HL-60 (cell line): ENCODE measurements at regions not wholly inside any gene's neighbourhood (a gene's known extent, or its start where the extent isn't known, plus 50 kb on each side); places are given as distances from the start of the nearest gene placed in this dataset.

Source experiments
- DNase-seq, 2 experiments: peaks; one replicate each; pipeline ENCODE4 v3.0.0-alpha.2; 2010 to 2020; ENCODE audit warnings: low read depth in 1 of 2, low spot score in 1 of 2
- H3K27ac ChIP-seq: fragments of 250-450 bp; sonication (Bioruptor Pico); replicated peaks from 2 replicates; pipeline ENCODE4 v1.5.1; 2020; ENCODE audit warnings: mild to moderate bottlenecking, moderate library complexity
- H3K27me3 ChIP-seq: fragments of 250-450 bp; sonication (Bioruptor Pico); 2 replicates; pipeline ENCODE4 v1.5.1; 2021; ENCODE audit warnings: mild to moderate bottlenecking, moderate library complexity; ENCODE audit not compliant: insufficient read depth, poor library complexity, severe bottlenecking
- H3K4me3 ChIP-seq: replicated peaks from 2 replicates; pipeline ENCODE4 v1.5.1; 2011; ENCODE audit warnings: mild to moderate bottlenecking, control low read depth, low read length; ENCODE audit not compliant: insufficient read depth
- GABPA ChIP-seq: IDR thresholded peaks from 2 replicates; pipeline ENCODE4 v1.6.1; 2012; ENCODE audit warnings: low read depth
- POLR2AphosphoS5 ChIP-seq: IDR thresholded peaks from 2 replicates; pipeline ENCODE4 v1.6.1; 2012; ENCODE audit warnings: low read depth
- SPI1 ChIP-seq: IDR thresholded peaks from 2 replicates; pipeline ENCODE4 v1.6.1; 2012; ENCODE audit warnings: low read depth, mild to moderate bottlenecking, borderline replicate concordance
- TF ChIP-seq, protein P1 (sequence below): IDR thresholded peaks from one replicate; pipeline ENCODE4 v1.5.1; 2011; ENCODE audit warnings: low read length, control low read depth, inconsistent platforms; ENCODE audit not compliant: insufficient read depth
- TF ChIP-seq, protein P2 (sequence below): IDR thresholded peaks from 2 replicates; pipeline ENCODE4 v1.6.1; 2012; ENCODE audit warnings: low read depth; ENCODE audit not compliant: insufficient replicate concordance

DNA sequence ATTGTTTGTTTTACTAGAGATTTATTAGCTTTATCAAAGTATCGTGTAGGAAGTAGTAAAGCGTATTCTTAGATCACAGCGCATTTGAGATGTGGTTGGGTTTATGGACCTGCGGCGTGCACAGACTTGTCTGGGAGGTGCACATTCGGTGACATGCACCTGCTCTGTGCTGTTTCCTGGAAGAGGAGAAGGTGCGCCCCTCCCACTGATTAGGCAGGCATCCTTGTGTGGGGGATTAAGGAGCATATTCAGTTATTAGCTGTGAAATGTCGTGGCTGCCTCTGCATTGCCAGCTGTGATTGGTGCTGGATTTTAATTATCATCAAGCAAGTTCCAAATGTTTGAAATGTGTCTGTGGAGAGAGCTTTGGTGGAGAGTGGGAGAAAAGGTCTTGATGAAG, 903.8 kb upstream of the RBFOX1 start:
- no peak overlapping the region for H3K4me3 ChIP-seq
- no peaks in the 10 kb centered on the region for H3K27me3 ChIP-seq
- H3K27ac ChIP-seq, result no peak overlapping the region
- no peak for DNase-seq
- TF ChIP-seq, protein P1, sequence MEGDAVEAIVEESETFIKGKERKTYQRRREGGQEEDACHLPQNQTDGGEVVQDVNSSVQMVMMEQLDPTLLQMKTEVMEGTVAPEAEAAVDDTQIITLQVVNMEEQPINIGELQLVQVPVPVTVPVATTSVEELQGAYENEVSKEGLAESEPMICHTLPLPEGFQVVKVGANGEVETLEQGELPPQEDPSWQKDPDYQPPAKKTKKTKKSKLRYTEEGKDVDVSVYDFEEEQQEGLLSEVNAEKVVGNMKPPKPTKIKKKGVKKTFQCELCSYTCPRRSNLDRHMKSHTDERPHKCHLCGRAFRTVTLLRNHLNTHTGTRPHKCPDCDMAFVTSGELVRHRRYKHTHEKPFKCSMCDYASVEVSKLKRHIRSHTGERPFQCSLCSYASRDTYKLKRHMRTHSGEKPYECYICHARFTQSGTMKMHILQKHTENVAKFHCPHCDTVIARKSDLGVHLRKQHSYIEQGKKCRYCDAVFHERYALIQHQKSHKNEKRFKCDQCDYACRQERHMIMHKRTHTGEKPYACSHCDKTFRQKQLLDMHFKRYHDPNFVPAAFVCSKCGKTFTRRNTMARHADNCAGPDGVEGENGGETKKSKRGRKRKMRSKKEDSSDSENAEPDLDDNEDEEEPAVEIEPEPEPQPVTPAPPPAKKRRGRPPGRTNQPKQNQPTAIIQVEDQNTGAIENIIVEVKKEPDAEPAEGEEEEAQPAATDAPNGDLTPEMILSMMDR, result no peak
- TF ChIP-seq POLR2AphosphoS5 (no peak), GABPA (no peak), SPI1 (no peak)
- TF ChIP-seq, protein P2, sequence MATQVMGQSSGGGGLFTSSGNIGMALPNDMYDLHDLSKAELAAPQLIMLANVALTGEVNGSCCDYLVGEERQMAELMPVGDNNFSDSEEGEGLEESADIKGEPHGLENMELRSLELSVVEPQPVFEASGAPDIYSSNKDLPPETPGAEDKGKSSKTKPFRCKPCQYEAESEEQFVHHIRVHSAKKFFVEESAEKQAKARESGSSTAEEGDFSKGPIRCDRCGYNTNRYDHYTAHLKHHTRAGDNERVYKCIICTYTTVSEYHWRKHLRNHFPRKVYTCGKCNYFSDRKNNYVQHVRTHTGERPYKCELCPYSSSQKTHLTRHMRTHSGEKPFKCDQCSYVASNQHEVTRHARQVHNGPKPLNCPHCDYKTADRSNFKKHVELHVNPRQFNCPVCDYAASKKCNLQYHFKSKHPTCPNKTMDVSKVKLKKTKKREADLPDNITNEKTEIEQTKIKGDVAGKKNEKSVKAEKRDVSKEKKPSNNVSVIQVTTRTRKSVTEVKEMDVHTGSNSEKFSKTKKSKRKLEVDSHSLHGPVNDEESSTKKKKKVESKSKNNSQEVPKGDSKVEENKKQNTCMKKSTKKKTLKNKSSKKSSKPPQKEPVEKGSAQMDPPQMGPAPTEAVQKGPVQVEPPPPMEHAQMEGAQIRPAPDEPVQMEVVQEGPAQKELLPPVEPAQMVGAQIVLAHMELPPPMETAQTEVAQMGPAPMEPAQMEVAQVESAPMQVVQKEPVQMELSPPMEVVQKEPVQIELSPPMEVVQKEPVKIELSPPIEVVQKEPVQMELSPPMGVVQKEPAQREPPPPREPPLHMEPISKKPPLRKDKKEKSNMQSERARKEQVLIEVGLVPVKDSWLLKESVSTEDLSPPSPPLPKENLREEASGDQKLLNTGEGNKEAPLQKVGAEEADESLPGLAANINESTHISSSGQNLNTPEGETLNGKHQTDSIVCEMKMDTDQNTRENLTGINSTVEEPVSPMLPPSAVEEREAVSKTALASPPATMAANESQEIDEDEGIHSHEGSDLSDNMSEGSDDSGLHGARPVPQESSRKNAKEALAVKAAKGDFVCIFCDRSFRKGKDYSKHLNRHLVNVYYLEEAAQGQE, result no peak

DNA sequence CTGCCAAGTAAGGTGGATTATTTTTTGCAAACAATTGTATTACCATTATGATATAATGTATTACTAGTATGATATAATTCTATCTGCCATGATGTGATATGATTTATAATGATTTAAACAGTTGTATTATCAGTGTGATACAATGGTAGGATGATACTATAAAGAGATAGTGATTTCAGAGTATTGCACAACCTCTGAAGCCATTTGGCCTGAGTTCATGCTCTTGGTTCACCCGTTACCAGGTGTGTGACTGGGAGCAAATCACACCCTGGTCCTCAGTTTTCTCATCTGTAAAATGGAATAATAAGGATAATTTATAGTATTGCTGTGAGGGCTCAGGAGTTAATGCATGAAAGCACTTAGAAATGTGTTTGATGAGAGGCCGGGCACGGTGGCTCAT, 905.0 kb upstream of the RBFOX1 start:
- no peak overlapping the region for H3K27ac ChIP-seq
- no peak overlapping the region for H3K4me3 ChIP-seq
- no peaks in the 10 kb centered on the region for H3K27me3 ChIP-seq
- TF ChIP-seq, protein P1, result no peak
- TF ChIP-seq, protein P2, result no peak
- TF ChIP-seq POLR2AphosphoS5 (no peak), SPI1 (no peak), GABPA (no peak)
- no peak for DNase-seq

DNA sequence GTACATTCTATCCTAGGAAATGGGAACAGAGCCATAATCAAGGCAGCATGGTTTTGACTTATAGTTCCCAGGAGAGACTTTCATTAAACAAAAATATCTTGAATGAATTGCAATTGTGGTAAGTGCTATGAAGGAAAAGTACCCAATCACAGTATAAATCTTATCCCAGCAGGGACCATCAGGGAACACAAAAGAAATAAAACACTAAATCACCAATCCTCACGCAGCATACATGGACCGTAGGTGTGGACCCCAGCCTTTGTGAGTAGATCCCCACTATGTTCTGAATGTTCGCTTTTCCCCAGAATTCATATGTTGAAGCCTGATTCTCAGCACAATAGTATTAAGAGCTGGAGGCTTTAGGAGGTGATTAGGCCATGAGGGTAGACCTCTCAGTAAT, 925.0 kb upstream of the RBFOX1 start:
- Histone ChIP-seq H3K27me3 (no peaks in the 10 kb centered on the region), H3K4me3 (no peak overlapping the region), H3K27ac (no peak overlapping the region)
- TF ChIP-seq, protein P1, result no peak
- no peak for TF ChIP-seq SPI1
- TF ChIP-seq POLR2AphosphoS5, result no peak
- TF ChIP-seq, protein P2, result no peak
- no peak for DNase-seq
